NCI-H748 (cell line): ENCODE measurements at regions not wholly inside any gene's neighbourhood (a gene's known extent, or its start where the extent isn't known, plus 50 kb on each side); places are given as distances from the start of the nearest gene placed in this dataset.

ENCODE experiments used
- DNase-seq: peaks from one replicate; lab custom pipeline; 2025; ENCODE audit not compliant: unreplicated experiment; lab: John Stamatoyannopoulos, UW

- no peak for DNase-seq
These were observed 107.1 kb upstream of the TSHZ2 start for GRCh38 chr20:52864916-52865605.

- DNase-seq: no peak
These were observed 112.8 kb upstream of the TSHZ2 start for GRCh38 chr20:52859156-52859876.

GRCh38 chr20:52852714-52853113, 119.4 kb upstream of the TSHZ2 start:
- DNase-seq: no peak

GRCh38 chr20:52847731-52848359, 124.3 kb upstream of the TSHZ2 start:
- no peak for DNase-seq

GRCh38 chr20:52847029-52847660, 125.0 kb upstream of the TSHZ2 start:
- no peak for DNase-seq

- DNase-seq: no peak
These were observed 127.1 kb upstream of the TSHZ2 start for GRCh38 chr20:52845044-52845443.

GRCh38 chr20:52843425-52843824, 128.7 kb upstream of the TSHZ2 start:
- no peak for DNase-seq

GRCh38 chr20:52841003-52841402, 131.2 kb upstream of the TSHZ2 start:
- DNase-seq: no peak

GRCh38 chr20:52840041-52840440, 132.1 kb upstream of the TSHZ2 start:
- DNase-seq: no peak

- no peak for DNase-seq
These were observed 133.5 kb upstream of the TSHZ2 start for GRCh38 chr20:52838510-52839241.

GRCh38 chr20:52837378-52837777, 134.8 kb upstream of the TSHZ2 start:
- DNase-seq: peak; percentile 13

GRCh38 chr20:52833901-52834300, 138.3 kb upstream of the TSHZ2 start:
- no peak for DNase-seq

- DNase-seq: no peak
These were observed 139.9 kb upstream of the TSHZ2 start for GRCh38 chr20:52832151-52832774.

GRCh38 chr20:52830598-52830997, 141.6 kb upstream of the TSHZ2 start:
- no peak for DNase-seq

- peak; percentile 12 for DNase-seq
These were observed 143.0 kb upstream of the TSHZ2 start for GRCh38 chr20:52829111-52829510.

GRCh38 chr20:52828199-52828598, 144.0 kb upstream of the TSHZ2 start:
- DNase-seq: no peak

- no peak for DNase-seq
These were observed 145.4 kb upstream of the TSHZ2 start for GRCh38 chr20:52826722-52827121.

- no peak for DNase-seq
These were observed 145.8 kb upstream of the TSHZ2 start for GRCh38 chr20:52826321-52826720.

GRCh38 chr20:52824494-52825216, 147.5 kb upstream of the TSHZ2 start:
- DNase-seq: no peak

GRCh38 chr20:52823303-52823702, 148.9 kb upstream of the TSHZ2 start:
- no peak for DNase-seq
